HL-60 (cell line): ENCODE measurements at regions not wholly inside any gene's neighbourhood (a gene's known extent, or its start where the extent isn't known, plus 50 kb on each side); places are given as distances from the start of the nearest gene placed in this dataset.

ENCODE experiments used
- CTCF ChIP-seq: IDR thresholded peaks from one replicate; pipeline ENCODE4 v1.5.1; 2011; ENCODE audit warnings: low read length, control low read depth, inconsistent platforms; ENCODE audit not compliant: insufficient read depth
- GABPA ChIP-seq: IDR thresholded peaks from 2 replicates; pipeline ENCODE4 v1.6.1; 2012; ENCODE audit warnings: low read depth
- POLR2AphosphoS5 ChIP-seq: IDR thresholded peaks from 2 replicates; pipeline ENCODE4 v1.6.1; 2012; ENCODE audit warnings: low read depth
- SPI1 ChIP-seq: IDR thresholded peaks from 2 replicates; pipeline ENCODE4 v1.6.1; 2012; ENCODE audit warnings: low read depth, mild to moderate bottlenecking, borderline replicate concordance

- TF ChIP-seq POLR2AphosphoS5 (no peak), CTCF (peak; percentile 30), GABPA (no peak), SPI1 (no peak)
Measured at GRCh38 chrX:129347291-129347690, 176.0 kb downstream of the SMARCA1 start.
